ENCODE measurements at regions not wholly inside any gene's neighbourhood (a gene's known extent, or its start where the extent isn't known, plus 50 kb on each side); places are given as distances from the start of the nearest gene placed in this dataset.

- TF ChIP-seq POLR2A (IDR thresholded peaks at IDR 0.05; ENCODE audit: low read depth, low read length) (no peak), POLR2AphosphoS5 (IDR thresholded peaks at IDR 0.05; ENCODE audit: low read depth, low read length) (no peak), POU2F2 (IDR thresholded peaks at IDR 0.05; ENCODE audit: low read depth, low read length) (no peak), TAF1 (IDR thresholded peaks at IDR 0.05; ENCODE audit: low read depth, low read length) (no peak)
Measured at GRCh38 chr7:1365846-1366245, 93.4 kb downstream of the MICALL2 start.

All from GM12891 (cell line).